DND-41 (cell line): ENCODE measurements at regions not wholly inside any gene's neighbourhood (a gene's known extent, or its start where the extent isn't known, plus 50 kb on each side); places are given as distances from the start of the nearest gene placed in this dataset.

Experiments used
- EZH2 ChIP-seq: IDR thresholded peaks from 3 replicates; pipeline ENCODE4 v1.6.1; 2012; ENCODE audit warnings: borderline replicate concordance, low read depth, mild to moderate bottlenecking, moderate library complexity, low read length, inconsistent platforms; ENCODE audit not compliant: severe bottlenecking
- TF ChIP-seq, protein P1 (sequence below): IDR thresholded peaks from 2 replicates; pipeline ENCODE4 v1.5.1; 2012; ENCODE audit warnings: borderline replicate concordance, low read length, moderate library complexity, mild to moderate bottlenecking; ENCODE audit not compliant: poor library complexity, severe bottlenecking; ENCODE audit errors: extremely low read depth

DNA sequence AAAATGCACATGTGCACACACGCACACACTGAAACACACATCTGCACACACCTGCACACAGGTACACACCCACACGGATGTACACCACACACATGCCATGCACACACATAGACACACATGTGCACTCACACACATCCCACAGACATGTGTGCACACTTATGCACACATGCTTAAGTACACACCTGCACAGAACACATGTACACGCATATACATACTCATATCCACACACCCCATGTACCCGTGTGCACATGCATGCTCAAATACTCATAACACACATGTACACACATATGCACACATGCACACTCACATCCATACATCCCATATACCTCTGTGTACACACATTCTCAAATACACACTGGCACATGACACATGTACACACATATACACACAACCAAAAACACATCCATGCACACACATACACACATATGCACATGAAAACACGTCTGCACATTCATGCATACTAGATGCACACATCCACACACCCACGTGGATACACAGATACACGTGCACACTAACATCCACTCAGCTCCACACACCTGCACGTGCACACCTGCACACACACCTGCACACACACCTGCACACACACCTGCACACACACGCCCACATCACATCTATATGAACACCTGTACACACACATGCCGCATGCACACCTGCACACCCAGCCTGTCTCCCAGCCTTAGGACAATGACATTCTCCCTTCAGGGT lies 336.7 kb downstream of the ADGRD1 start:
- TF ChIP-seq, protein P1, sequence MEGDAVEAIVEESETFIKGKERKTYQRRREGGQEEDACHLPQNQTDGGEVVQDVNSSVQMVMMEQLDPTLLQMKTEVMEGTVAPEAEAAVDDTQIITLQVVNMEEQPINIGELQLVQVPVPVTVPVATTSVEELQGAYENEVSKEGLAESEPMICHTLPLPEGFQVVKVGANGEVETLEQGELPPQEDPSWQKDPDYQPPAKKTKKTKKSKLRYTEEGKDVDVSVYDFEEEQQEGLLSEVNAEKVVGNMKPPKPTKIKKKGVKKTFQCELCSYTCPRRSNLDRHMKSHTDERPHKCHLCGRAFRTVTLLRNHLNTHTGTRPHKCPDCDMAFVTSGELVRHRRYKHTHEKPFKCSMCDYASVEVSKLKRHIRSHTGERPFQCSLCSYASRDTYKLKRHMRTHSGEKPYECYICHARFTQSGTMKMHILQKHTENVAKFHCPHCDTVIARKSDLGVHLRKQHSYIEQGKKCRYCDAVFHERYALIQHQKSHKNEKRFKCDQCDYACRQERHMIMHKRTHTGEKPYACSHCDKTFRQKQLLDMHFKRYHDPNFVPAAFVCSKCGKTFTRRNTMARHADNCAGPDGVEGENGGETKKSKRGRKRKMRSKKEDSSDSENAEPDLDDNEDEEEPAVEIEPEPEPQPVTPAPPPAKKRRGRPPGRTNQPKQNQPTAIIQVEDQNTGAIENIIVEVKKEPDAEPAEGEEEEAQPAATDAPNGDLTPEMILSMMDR: no peak
- no peak for TF ChIP-seq EZH2
